ENCODE measurements at regions not wholly inside any gene's neighbourhood (a gene's known extent, or its start where the extent isn't known, plus 50 kb on each side); places are given as distances from the start of the nearest gene placed in this dataset.

GRCh38 chr2:226461981-226462380 lies 337.6 kb downstream of the IRS1 start:
- TF ChIP-seq CTCF (conservative IDR thresholded peaks at IDR 0.05 in 1 of 2, IDR thresholded peaks at IDR 0.05 in 1 of 2; ENCODE audit: low read depth in 1 of 2, low read length in 2 of 2) = no peak
- no peak for TF ChIP-seq EZH2 (IDR thresholded peaks at IDR 0.05; ENCODE audit: low read length, missing control alignments)
